A673 (cell line): ENCODE measurements at regions not wholly inside any gene's neighbourhood (a gene's known extent, or its start where the extent isn't known, plus 50 kb on each side); places are given as distances from the start of the nearest gene placed in this dataset.

ENCODE experiments used
- BruUV-seq: library from RNA; stranded (reverse); fragments of 400-500 nt; replicated peaks from 2 replicates; lab custom pipeline; 2021; lab: Mats Ljungman, UMichigan
- CTCF ChIA-PET: fragments of 300-600 bp; sonication (Branson Sonifier 250); formaldehyde crosslinking; loops from one replicate; lab custom pipeline; 2022; ENCODE audit warnings: antibody characterized with exemption; lab: Charles Lee
- POLR2A ChIA-PET: fragments of 300-600 bp; sonication (Branson Sonifier 250); formaldehyde crosslinking; loops from one replicate; lab custom pipeline; 2022; ENCODE audit warnings: antibody characterized with exemption; ENCODE audit not compliant: low non-redundant PET; lab: Charles Lee
- DNase-seq: peaks from one replicate; pipeline ENCODE4 v3.0.0-alpha.2; 2015; ENCODE audit warnings: low spot score
- H3K27ac ChIP-seq: fragments of 200-600 bp; sonication (generic); 2 replicates; pipeline ENCODE4 v1.5.1; 2016; ENCODE audit warnings: mixed run types, low read depth, mild to moderate bottlenecking, mixed read lengths, antibody characterized with exemption, low read length; ENCODE audit not compliant: poor library complexity, severe bottlenecking
- H3K27me3 ChIP-seq: fragments of 200-600 bp; sonication (generic); replicated peaks from 2 replicates; pipeline ENCODE4 v1.6.1; 2017; ENCODE audit warnings: mixed run types, low read depth, mild to moderate bottlenecking, mixed read lengths, antibody characterized with exemption, low read length; ENCODE audit not compliant: insufficient read depth, poor library complexity
- H3K36me3 ChIP-seq: fragments of 200-600 bp; sonication (generic); 2 replicates; pipeline ENCODE4 v1.6.1; 2016; ENCODE audit warnings: mixed run types, mild to moderate bottlenecking, mixed read lengths, antibody characterized with exemption, low read length; ENCODE audit not compliant: insufficient read depth, poor library complexity, severe bottlenecking
- H3K4me1 ChIP-seq: fragments of 200-600 bp; sonication (generic); 2 replicates; pipeline ENCODE4 v1.6.1; 2017; ENCODE audit warnings: mixed run types, mild to moderate bottlenecking, mixed read lengths, antibody characterized with exemption, low read length; ENCODE audit not compliant: insufficient read depth, poor library complexity, severe bottlenecking
- H3K4me3 ChIP-seq: fragments of 200-600 bp; sonication (generic); 2 replicates; pipeline ENCODE4 v1.5.1; 2016; ENCODE audit warnings: low read depth, mixed run types, mild to moderate bottlenecking, mixed read lengths, low read length; ENCODE audit not compliant: poor library complexity, severe bottlenecking
- H3K9me3 ChIP-seq: fragments of 200-600 bp; sonication (generic); 2 replicates; pipeline ENCODE4 v1.6.1; 2016; ENCODE audit warnings: mixed run types, low read depth, mild to moderate bottlenecking, mixed read lengths, antibody characterized with exemption, low read length; ENCODE audit not compliant: poor library complexity, severe bottlenecking
- EZH2 ChIP-seq: fragments of 200-600 bp; sonication (generic); IDR thresholded peaks from 2 replicates; pipeline ENCODE4 v1.6.1; 2017; ENCODE audit warnings: borderline replicate concordance, low read depth, mild to moderate bottlenecking, mixed read lengths, antibody characterized with exemption, low read length; ENCODE audit not compliant: poor library complexity, severe bottlenecking
- intact Hi-C: fragments of 100-400 bp; cut with micrococcal nuclease; formaldehyde crosslinking; loops from one replicate; pipeline ENCODE4 v1.10.0; 2022; ENCODE audit not compliant: unreplicated experiment
- TF ChIP-seq, protein P1 (sequence below): fragments of 300-800, 200-600 bp; sonication (generic); conservative IDR thresholded peaks from 2 replicates; pipeline ENCODE4 v1.5.1; 2017; ENCODE audit warnings: low read depth, mild to moderate bottlenecking, antibody characterized with exemption, low read length, moderate library complexity, mixed read lengths

DNA sequence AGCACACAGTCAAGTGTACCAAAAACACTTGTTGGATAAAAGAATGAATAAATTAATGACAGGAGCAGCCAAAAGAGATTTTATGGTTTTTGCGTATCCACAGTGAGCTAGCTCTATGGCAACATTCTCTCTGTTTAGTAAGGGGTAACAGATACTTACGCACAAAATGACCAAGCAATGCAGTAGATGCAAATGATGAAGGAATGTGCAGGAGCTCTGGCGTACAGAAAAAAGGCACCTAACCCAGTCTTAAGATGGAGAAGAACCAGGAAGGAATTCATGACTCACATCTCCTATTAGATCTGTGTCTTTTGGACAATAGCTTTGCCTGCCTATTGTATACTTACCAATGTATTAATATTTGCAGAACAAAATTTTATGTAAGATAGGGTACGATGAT is 191.9 kb upstream of the PREP start:
- no peak overlapping the region for H3K4me3 ChIP-seq
- H3K4me1 ChIP-seq, result no peaks in the 10 kb centered on the region
- ChIA-PET CTCF (no interaction called here), POLR2A (no interaction called here)
- no peak for TF ChIP-seq EZH2
- TF ChIP-seq, protein P1, sequence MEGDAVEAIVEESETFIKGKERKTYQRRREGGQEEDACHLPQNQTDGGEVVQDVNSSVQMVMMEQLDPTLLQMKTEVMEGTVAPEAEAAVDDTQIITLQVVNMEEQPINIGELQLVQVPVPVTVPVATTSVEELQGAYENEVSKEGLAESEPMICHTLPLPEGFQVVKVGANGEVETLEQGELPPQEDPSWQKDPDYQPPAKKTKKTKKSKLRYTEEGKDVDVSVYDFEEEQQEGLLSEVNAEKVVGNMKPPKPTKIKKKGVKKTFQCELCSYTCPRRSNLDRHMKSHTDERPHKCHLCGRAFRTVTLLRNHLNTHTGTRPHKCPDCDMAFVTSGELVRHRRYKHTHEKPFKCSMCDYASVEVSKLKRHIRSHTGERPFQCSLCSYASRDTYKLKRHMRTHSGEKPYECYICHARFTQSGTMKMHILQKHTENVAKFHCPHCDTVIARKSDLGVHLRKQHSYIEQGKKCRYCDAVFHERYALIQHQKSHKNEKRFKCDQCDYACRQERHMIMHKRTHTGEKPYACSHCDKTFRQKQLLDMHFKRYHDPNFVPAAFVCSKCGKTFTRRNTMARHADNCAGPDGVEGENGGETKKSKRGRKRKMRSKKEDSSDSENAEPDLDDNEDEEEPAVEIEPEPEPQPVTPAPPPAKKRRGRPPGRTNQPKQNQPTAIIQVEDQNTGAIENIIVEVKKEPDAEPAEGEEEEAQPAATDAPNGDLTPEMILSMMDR, result no peak
- no peak for DNase-seq
- H3K9me3 ChIP-seq, result no peaks in the 10 kb centered on the region
- no peak overlapping the region for H3K27ac ChIP-seq
- intact Hi-C loops, result no loop called here
- H3K36me3 ChIP-seq, result no peaks in the 10 kb centered on the region
- BruUV-seq, result no TSS peak
- no peaks in the 10 kb centered on the region for H3K27me3 ChIP-seq

DNA sequence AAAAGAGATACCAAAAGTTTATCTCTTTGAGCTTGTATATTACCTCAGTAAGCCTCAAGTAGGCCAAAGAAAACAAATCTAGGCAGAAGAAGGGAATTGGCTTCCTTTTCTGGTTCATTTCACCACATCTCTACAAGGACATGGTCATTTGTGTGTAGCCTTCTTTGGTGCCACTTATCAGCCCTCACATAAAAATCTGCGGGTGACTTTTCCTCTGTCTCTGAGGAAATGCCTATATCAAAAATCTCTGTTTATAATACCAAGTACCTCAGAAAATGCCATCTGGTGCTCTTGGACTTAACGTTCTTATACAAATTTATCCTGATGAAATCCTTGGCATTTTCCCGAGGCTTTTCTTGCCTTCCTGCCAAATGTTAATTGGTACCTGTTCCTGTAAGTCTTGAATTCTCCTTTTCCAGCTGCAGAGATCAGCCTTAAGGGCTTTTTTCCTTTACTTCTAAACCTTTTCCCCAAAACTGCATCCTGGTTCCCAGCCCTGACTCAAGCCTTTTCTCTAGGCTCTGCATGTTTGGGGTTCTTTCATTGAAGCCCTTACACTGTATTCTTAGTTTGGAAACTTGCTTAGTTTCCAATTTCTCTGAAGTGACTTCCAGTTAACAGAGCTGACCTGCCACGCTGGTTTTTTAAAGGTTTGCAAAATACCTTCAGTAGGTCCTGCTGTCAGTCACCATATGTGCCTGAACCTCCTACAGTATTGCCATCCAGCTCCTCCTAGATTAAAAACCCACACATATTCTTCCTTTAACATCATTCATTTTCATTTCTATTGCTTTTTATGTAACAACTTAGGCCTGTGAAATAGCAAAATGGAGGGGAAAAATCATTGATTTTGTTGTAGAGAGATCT is 191.2 kb upstream of the PREP start:
- no peaks in the 10 kb centered on the region for H3K4me1 ChIP-seq

DNA sequence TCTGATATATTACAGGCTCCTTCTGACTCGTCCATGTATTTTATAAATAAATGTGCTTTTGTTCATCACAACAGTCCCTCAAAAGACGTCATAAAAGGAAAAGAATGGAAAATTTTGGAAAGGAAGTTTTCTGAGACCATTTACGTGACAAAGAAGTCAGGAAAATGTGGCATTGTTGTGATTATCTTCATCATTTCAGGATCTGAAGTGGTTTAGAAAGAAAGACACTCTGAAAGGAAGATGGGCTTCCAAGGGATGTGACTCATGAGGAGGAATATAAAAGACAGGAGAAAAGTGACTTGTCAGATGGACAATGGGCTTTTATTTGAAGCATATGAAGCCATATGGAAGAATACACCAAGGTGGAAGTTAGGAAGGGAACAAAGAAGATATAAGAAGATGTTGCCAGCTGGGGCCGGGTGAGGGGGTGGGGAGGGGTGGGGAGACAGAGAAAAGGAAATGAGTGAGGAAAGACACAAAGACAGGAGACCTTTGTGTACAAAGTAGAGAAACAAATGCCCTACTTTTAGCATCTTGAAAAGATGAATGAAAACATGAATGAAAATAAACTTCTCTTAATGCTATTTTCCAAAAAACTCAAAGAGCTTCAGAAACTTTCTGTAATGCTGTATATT is 190.3 kb upstream of the PREP start:
- Histone ChIP-seq H3K27me3 (no peaks in the 10 kb centered on the region), H3K4me3 (no peak overlapping the region), H3K36me3 (no peaks in the 10 kb centered on the region), H3K9me3 (no peaks in the 10 kb centered on the region), H3K27ac (no peak overlapping the region), H3K4me1 (no peaks in the 10 kb centered on the region)
- DNase-seq, result no peak
- intact Hi-C loops, result no loop called here
- POLR2A ChIA-PET, result no interaction called here
- no TSS peak for BruUV-seq
- CTCF ChIA-PET, result no interaction called here
- TF ChIP-seq, protein P1, result no peak
- TF ChIP-seq EZH2, result no peak

More for the DNA sequence above, 191.2 kb upstream of the PREP start:
- no peak for TF ChIP-seq EZH2
- TF ChIP-seq, protein P1, result no peak
- POLR2A ChIA-PET, result no interaction called here
- no TSS peak for BruUV-seq
- Histone ChIP-seq H3K9me3 (no peaks in the 10 kb centered on the region), H3K4me3 (no peak overlapping the region), H3K27ac (no peak overlapping the region), H3K27me3 (no peaks in the 10 kb centered on the region), H3K36me3 (no peaks in the 10 kb centered on the region)
- intact Hi-C loops, result no loop called here
- DNase-seq, result no peak
- CTCF ChIA-PET, result no interaction called here
